IPS DF 6.9 (cell line): ENCODE measurements at regions not wholly inside any gene's neighbourhood (a gene's known extent, or its start where the extent isn't known, plus 50 kb on each side); places are given as distances from the start of the nearest gene placed in this dataset.
"Not testable (repeated sequence)": the region's sequence is repeated elsewhere in the genome, so short reads cannot be mapped to it uniquely, and the experiment has no call there.

ENCODE experiments used
- DNase-seq: peaks from one replicate; pipeline ENCODE4 v3.0.0-alpha.2; 2013; ENCODE audit warnings: low read depth, low spot score
- H3K27ac ChIP-seq: one replicate; pipeline ENCODE4 v1.5.1; 2013; ENCODE audit warnings: low read length, control low read depth
- H3K27me3 ChIP-seq: 2 replicates; pipeline ENCODE4 v1.6.1; 2013; ENCODE audit warnings: mild to moderate bottlenecking, low read length; ENCODE audit not compliant: control insufficient read depth, insufficient read depth
- H3K36me3 ChIP-seq: 2 replicates; pipeline ENCODE4 v1.6.1; 2013; ENCODE audit warnings: low read length; ENCODE audit not compliant: control insufficient read depth, insufficient read depth
- H3K4me1 ChIP-seq: 2 replicates; pipeline ENCODE4 v1.6.1; 2013; ENCODE audit warnings: low read length; ENCODE audit not compliant: control insufficient read depth, insufficient read depth
- H3K4me3 ChIP-seq: 2 replicates; pipeline ENCODE4 v1.5.1; 2013; ENCODE audit warnings: mild to moderate bottlenecking, low read length
- H3K9me3 ChIP-seq: 2 replicates; pipeline ENCODE4 v1.6.1; 2013; ENCODE audit warnings: low read length, inconsistent platforms; ENCODE audit not compliant: control insufficient read depth, insufficient read depth
- WGBS: extraction: QIAGEN DNeasy Blood & Tissue Kit; methylation state at CpG from one replicate; pipeline ENCODE4 v1.1.7; 2013; ENCODE audit warnings: mixed read lengths, missing lambda C conversion rate; ENCODE audit not compliant: insufficient read length, insufficient coverage; 5-methylcytosine and 5-hydroxymethylcytosine counted together

DNA sequence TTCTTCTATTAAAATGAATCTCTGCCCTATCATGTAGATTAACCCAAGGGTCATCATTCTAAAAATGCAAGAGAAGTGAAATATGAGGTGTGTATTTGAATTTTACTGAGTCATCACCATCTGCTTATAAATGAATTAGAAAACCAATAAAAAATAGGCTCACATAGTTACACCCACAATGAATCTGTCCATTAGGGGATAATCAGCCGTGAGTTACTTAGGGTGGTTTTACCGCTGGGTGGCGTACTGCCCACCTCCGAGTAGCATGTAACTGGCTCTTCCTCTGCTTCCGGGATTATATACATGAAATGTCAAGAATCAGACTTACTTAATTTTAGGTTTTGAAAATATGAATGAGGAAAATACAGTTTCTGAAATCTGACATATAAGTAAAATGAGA, 332.9 kb upstream of the CCNG1 start:
- H3K27me3 ChIP-seq, result no peaks in the 10 kb centered on the region
- DNase-seq, result peak; percentile 37
- WGBS, result no CpG with 5 or more reads among the region's 5 CpGs
- no peaks in the 10 kb centered on the region for H3K9me3 ChIP-seq
- H3K4me3 ChIP-seq, result no peak overlapping the region
- no peaks in the 10 kb centered on the region for H3K36me3 ChIP-seq
- no peaks in the 10 kb centered on the region for H3K4me1 ChIP-seq
- no peak overlapping the region for H3K27ac ChIP-seq

DNA sequence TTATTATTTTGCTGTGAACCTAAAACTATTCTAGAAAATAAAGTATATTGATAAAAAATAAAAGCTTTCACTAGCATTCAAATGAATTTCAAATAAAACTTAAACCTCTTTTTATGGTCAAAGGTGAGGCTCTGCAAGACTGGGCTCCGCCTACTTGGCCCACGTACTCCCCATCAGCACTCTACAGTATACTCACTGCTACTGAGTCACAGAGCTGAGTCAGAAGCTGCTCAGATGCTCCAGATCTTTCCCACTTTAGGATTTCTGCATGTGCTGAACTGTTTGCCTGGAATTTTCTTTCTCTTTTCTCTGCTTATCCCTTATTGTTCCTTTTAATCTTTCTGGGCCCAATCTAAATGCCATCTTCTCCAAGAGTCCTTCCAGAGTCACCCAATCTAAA, 331.9 kb upstream of the CCNG1 start:
- Histone ChIP-seq H3K27ac (no peak overlapping the region), H3K4me3 (no peak overlapping the region), H3K36me3 (no peaks in the 10 kb centered on the region), H3K27me3 (no peaks in the 10 kb centered on the region), H3K9me3 (no peaks in the 10 kb centered on the region), H3K4me1 (no peaks in the 10 kb centered on the region)
- DNase-seq, result no peak
- no CpG with 5 or more reads among the region's 2 CpGs for WGBS

DNA sequence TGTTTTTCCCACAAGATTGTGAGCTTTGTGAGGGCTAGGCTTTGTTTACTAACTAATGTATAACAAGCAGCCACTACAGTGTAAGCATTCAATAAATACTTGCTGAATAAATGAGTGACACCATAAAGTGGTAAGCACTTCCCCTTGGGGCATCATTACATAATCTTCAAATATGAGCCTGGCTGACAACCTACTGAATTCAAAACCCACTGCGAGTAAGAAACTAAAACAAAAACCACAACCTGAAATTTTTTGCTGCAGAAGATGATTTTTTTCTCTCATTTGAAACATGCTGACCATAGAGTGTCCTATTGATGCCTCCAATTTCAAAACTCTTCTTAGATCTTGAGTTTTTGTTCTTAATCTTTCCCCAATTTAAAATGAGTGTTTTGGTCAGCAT, 331.3 kb upstream of the CCNG1 start:
- no CpG with 5 or more reads among the region's 1 CpG for WGBS
- H3K27ac ChIP-seq, result no peak overlapping the region

DNA sequence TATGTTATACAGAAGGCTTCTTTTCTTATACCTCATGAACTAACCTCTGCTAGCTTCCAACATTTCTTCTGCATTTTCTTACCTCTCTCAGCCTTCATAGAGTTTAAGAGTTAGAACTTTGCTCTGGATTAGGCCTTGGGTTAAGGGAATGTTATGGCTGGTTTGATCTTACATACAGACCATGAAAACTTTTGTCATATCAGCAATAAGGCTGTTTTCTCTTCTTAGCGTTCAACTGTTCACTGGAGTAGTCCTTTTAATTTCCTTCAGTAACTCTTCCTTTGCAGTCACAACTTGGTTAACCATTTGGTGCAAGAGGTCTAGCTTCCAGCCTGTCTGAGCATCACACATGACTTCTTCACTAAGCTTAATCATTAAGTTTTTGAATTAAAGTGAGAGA, 329.0 kb upstream of the CCNG1 start:
- Histone ChIP-seq H3K27me3 (no peaks in the 10 kb centered on the region), H3K27ac (no peak overlapping the region), H3K9me3 (no peaks in the 10 kb centered on the region), H3K4me1 (no peaks in the 10 kb centered on the region), H3K36me3 (no peaks in the 10 kb centered on the region), H3K4me3 (no peak overlapping the region)
- WGBS, result no CpG with 5 or more reads among the region's 1 CpG
- no peak for DNase-seq

More for the DNA sequence above, 331.3 kb upstream of the CCNG1 start:
- Histone ChIP-seq H3K4me1 (no peaks in the 10 kb centered on the region), H3K4me3 (no peak overlapping the region), H3K27me3 (no peaks in the 10 kb centered on the region), H3K9me3 (no peaks in the 10 kb centered on the region), H3K36me3 (no peaks in the 10 kb centered on the region)
- no peak for DNase-seq

GRCh38 chr5:163115011-163115410, 322.4 kb upstream of the CCNG1 start:
- no peak overlapping the region for H3K4me3 ChIP-seq
- H3K27ac ChIP-seq, result no peak overlapping the region
- no peaks in the 10 kb centered on the region for H3K36me3 ChIP-seq
- no peaks in the 10 kb centered on the region for H3K4me1 ChIP-seq
- no peaks in the 10 kb centered on the region for H3K27me3 ChIP-seq
- no peak for DNase-seq
- no peaks in the 10 kb centered on the region; the same call in 1 of the 2 replicates for H3K9me3 ChIP-seq
- WGBS, result no CpG with 5 or more reads among the region's 4 CpGs

GRCh38 chr5:163116618-163117017, 320.8 kb upstream of the CCNG1 start:
- not testable (repeated sequence) for H3K9me3 ChIP-seq, H3K4me3 ChIP-seq, DNase-seq, H3K4me1 ChIP-seq, H3K27ac ChIP-seq, H3K36me3 ChIP-seq, H3K27me3 ChIP-seq
- WGBS, result no CpG with 5 or more reads among the region's 2 CpGs

- DNase-seq, result no peak
Observed at GRCh38 chr5:163134061-163134460, 303.3 kb upstream of the CCNG1 start.

DNA sequence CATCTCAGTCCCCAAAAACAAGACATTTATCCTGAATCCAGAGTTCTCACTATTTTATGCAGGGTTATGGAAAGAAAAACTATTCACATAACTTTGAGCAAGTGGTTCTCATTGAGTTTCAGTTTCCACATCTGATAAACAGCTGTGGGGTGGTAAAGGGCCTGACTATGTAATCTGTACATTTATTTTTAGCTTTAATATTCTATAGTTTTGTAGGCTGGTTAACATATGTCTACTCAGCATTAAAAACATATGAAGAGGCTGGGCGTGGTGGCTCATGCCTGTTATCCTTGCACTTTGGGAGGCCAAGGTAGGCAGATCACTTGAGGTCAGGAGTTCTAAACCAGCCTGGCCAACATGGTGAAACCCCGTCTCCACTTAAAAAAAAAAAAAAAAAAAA, 301.5 kb upstream of the CCNG1 start:
- Histone ChIP-seq H3K4me1 (no peaks in the 10 kb centered on the region), H3K4me3 (no peak overlapping the region), H3K27me3 (no peaks in the 10 kb centered on the region), H3K9me3 (no peaks in the 10 kb centered on the region), H3K36me3 (no peaks in the 10 kb centered on the region), H3K27ac (no peak overlapping the region)
- no CpG with 5 or more reads among the region's 2 CpGs for WGBS
- DNase-seq, result no peak

More at GRCh38 chr5:163134061-163134460, 303.3 kb upstream of the CCNG1 start:
- H3K27me3 ChIP-seq, result no peaks in the 10 kb centered on the region
- no peak overlapping the region for H3K27ac ChIP-seq
- H3K4me3 ChIP-seq, result no peak overlapping the region
- no peaks in the 10 kb centered on the region for H3K36me3 ChIP-seq
- no peaks in the 10 kb centered on the region for H3K4me1 ChIP-seq
- H3K9me3 ChIP-seq, result no peaks in the 10 kb centered on the region

DNA sequence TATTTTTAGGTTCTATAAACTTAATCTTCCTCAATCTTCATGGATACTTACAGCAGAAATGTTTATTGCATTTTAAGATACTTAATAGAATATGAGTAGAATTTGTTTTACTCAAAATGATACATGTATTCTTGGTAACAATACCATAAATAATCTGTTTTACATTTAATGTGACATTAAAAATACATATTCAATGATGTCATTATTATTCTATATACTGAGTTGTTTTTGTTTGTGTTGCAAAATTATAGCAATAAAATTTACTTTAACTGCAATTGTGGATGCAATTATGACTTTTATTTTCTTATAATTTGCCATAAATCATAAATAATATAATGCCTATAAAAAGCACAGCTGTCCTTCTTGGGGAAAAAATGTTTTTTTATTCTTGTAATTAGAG, 275.9 kb upstream of the CCNG1 start:
- Histone ChIP-seq H3K4me1 (no peaks in the 10 kb centered on the region), H3K4me3 (no peak overlapping the region), H3K27me3 (no peaks in the 10 kb centered on the region), H3K36me3 (no peaks in the 10 kb centered on the region), H3K9me3 (no peaks in the 10 kb centered on the region), H3K27ac (no peak overlapping the region)
- no peak for DNase-seq

GRCh38 chr5:163162645-163163044, 274.8 kb upstream of the CCNG1 start:
- Histone ChIP-seq H3K27me3 (no peaks in the 10 kb centered on the region), H3K9me3 (no peaks in the 10 kb centered on the region), H3K27ac (no peak overlapping the region), H3K36me3 (no peaks in the 10 kb centered on the region), H3K4me1 (no peaks in the 10 kb centered on the region), H3K4me3 (no peak overlapping the region)
- no CpG with 5 or more reads among the region's 3 CpGs for WGBS
- no peak for DNase-seq

DNA sequence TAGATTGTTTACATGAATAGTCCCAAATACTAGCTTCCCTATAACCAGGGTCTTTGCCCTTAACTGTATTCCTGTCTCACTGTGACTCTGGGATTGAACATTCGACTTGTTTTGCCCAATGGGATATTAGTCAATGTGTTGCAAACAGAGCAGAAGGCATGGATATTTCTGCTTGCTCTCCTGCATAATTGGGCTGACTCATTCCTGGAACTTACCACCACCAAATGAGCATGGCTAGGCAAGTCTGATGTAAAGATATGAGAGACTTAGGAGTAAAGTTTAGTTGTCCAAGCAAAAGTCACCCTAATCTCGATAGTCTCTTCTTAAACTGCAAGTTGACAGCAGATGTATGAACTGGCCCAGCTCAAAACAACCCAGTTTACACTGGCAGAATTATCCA, 273.5 kb upstream of the CCNG1 start:
- no peaks in the 10 kb centered on the region for H3K9me3 ChIP-seq
- no peaks in the 10 kb centered on the region for H3K4me1 ChIP-seq
- no CpG with 5 or more reads among the region's 2 CpGs for WGBS
- H3K4me3 ChIP-seq, result no peak overlapping the region
- DNase-seq, result no peak
- no peaks in the 10 kb centered on the region for H3K27me3 ChIP-seq
- H3K36me3 ChIP-seq, result no peaks in the 10 kb centered on the region
- H3K27ac ChIP-seq, result no peak overlapping the region
